K562 (cell line): ENCODE measurements at regions not wholly inside any gene's neighbourhood (a gene's known extent, or its start where the extent isn't known, plus 50 kb on each side); places are given as distances from the start of the nearest gene placed in this dataset.

Experiments
- ATF6 ChIP-seq: sonication (generic); formaldehyde crosslinking; IDR thresholded peaks from 2 replicates; pipeline ENCODE4 v1.4.0; 2020; ENCODE audit warnings: mild to moderate bottlenecking, missing genetic modification reagents
- CEBPG ChIP-seq, 3 experiments: fragments of 200-800 bp in 1 of 3; sonication (Bioruptor generic) in 1 of 3; sonication (generic) in 1 of 3; formaldehyde crosslinking in 1 of 3; IDR thresholded peaks in 2 of 3; conservative IDR thresholded peaks in 1 of 3; 2 replicates each; pipeline versions ENCODE4 v1.6.1 to v1.8.0; 2016 to 2022; ENCODE audit warnings: missing compliant biosample characterization in 2 of 3, missing genetic modification characterization in 2 of 3, mild to moderate bottlenecking in 1 of 3, missing genetic modification reagents in 1 of 3
- E2F3 ChIP-seq: fragments of 250-450 bp; sonication (Bioruptor Pico); IDR thresholded peaks from 2 replicates; pipeline ENCODE4 v1.4.0; 2020; ENCODE audit warnings: mild to moderate bottlenecking
- JUND ChIP-seq, 2 experiments: IDR thresholded peaks; 2 replicates in 1 of 2; 3 replicates in 1 of 2; pipeline ENCODE4 v1.6.1; 2011; ENCODE audit warnings: borderline replicate concordance in 2 of 2, low read depth in 2 of 2, low read length in 2 of 2, improper control_type of control experiment in 1 of 2, missing biosample characterization in 1 of 2, missing genetic modification characterization in 1 of 2, missing genetic modification reagents in 1 of 2
- MGA ChIP-seq: fragments of 450-650 bp; IDR thresholded peaks from 2 replicates; pipeline ENCODE4 v1.6.1; 2016; ENCODE audit warnings: mild to moderate bottlenecking, moderate library complexity
- ZBTB26 ChIP-seq: fragments of 450-650 bp; formaldehyde crosslinking; IDR thresholded peaks from 2 replicates; pipeline ENCODE4 v1.4.0; 2022; ENCODE audit warnings: missing genetic modification characterization
- ZNF121 ChIP-seq: sonication (generic); formaldehyde crosslinking; conservative IDR thresholded peaks from 2 replicates; pipeline ENCODE4 v1.8.0; 2022; ENCODE audit warnings: missing genetic modification reagents
- TF ChIP-seq, protein P1 (sequence below): fragments of 250-450 bp; sonication (Bioruptor Pico); IDR thresholded peaks from 2 replicates; pipeline ENCODE4 v1.8.0; 2022; ENCODE audit warnings: moderate library complexity, mild to moderate bottlenecking, inconsistent platforms

GRCh38 chr21:38985568-38986378 is 180.0 kb downstream of the ETS2 start (continued):
- TF ChIP-seq MGA (no peak), JUND (IDR thresholded peaks at IDR 0.05; ENCODE audit: borderline replicate concordance, low read depth, low read length) (peak; percentile 63), JUND (tag; IDR thresholded peaks at IDR 0.05; ENCODE audit: borderline replicate concordance, low read depth, low read length) (no peak), ZNF121 (CRISPR knock-in tag) (no peak), ATF6 (CRISPR knock-in tag) (peak; percentile 70; the same call in 1 of the 2 replicates), CEBPG (CRISPR knock-in tag; IDR thresholded peaks at IDR 0.05) (no peak), CEBPG (tag; conservative IDR thresholded peaks at IDR 0.05 in 1 of 2, IDR thresholded peaks at IDR 0.05 in 1 of 2) (0 out of 4 replicates have a peak, but pooled peaks of 1 of the 2 experiments have one; percentile 8), ZBTB26 (CRISPR knock-in tag) (no peak), E2F3 (CRISPR knock-in tag) (peak; percentile 76)
- TF ChIP-seq, protein P1, sequence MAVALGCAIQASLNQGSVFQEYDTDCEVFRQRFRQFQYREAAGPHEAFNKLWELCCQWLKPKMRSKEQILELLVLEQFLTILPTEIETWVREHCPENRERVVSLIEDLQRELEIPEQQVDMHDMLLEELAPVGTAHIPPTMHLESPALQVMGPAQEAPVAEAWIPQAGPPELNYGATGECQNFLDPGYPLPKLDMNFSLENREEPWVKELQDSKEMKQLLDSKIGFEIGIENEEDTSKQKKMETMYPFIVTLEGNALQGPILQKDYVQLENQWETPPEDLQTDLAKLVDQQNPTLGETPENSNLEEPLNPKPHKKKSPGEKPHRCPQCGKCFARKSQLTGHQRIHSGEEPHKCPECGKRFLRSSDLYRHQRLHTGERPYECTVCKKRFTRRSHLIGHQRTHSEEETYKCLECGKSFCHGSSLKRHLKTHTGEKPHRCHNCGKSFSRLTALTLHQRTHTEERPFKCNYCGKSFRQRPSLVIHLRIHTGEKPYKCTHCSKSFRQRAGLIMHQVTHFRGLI (CRISPR knock-in tag): peak; percentile 88; the same call in 1 of the 2 replicates
